H1 (cell line): ENCODE measurements at regions not wholly inside any gene's neighbourhood (a gene's known extent, or its start where the extent isn't known, plus 50 kb on each side); places are given as distances from the start of the nearest gene placed in this dataset.

Experiments used
- CTCF ChIA-PET: fragments of 300-600 bp; sonication (Branson Sonifier 250); formaldehyde crosslinking; loops from one replicate; lab custom pipeline; 2021; ENCODE audit not compliant: partially characterized antibody; lab: Charles Lee
- POLR2A ChIA-PET: fragments of 300-600 bp; sonication (Branson Sonifier 250); formaldehyde crosslinking; loops from one replicate; lab custom pipeline; 2021; ENCODE audit warnings: inconsistent platforms; ENCODE audit not compliant: partially characterized antibody; lab: Charles Lee
- DNase-seq, 2 experiments: peaks; one replicate each; pipeline versions ENCODE4 v3.0.0 to v3.0.0-alpha.2; 2010 to 2022; ENCODE audit warnings: low spot score in 2 of 2, low read depth in 1 of 2, mixed read lengths in 1 of 2
- FAIRE-seq: peaks from 2 replicates; lab custom pipeline; 2011; peaks lifted over from hg19 to GRCh38; lab: Jason Lieb, UNC
- H2AFZ ChIP-seq: 2 replicates; pipeline ENCODE4 v1.8.1; 2012; ENCODE audit warnings: low read length, inconsistent platforms
- H2AK5ac ChIP-seq: 2 replicates; pipeline ENCODE4 v1.6.1; 2013; ENCODE audit warnings: low read depth, low read length
- H2BK120ac ChIP-seq: replicated peaks from 2 replicates; pipeline ENCODE3; 2013; ENCODE audit warnings: low read depth, low read length, inconsistent platforms
- H2BK12ac ChIP-seq: 2 replicates; pipeline ENCODE4 v1.6.1; 2013; ENCODE audit warnings: low read depth, low read length
- H2BK15ac ChIP-seq: 2 replicates; pipeline ENCODE4 v1.6.1; 2013; ENCODE audit warnings: low read length
- H2BK20ac ChIP-seq: 2 replicates; pipeline ENCODE4 v1.6.1; 2013; ENCODE audit warnings: low read length
- H2BK5ac ChIP-seq: 2 replicates; pipeline ENCODE4 v1.6.1; 2013; ENCODE audit warnings: low read depth, low read length
- H3K14ac ChIP-seq: 2 replicates; pipeline ENCODE4 v1.6.1; 2013; ENCODE audit warnings: inconsistent platforms; ENCODE audit not compliant: insufficient read length
- H3K18ac ChIP-seq: 2 replicates; pipeline ENCODE4 v1.6.1; 2013; ENCODE audit warnings: low read length; ENCODE audit errors: extremely low read depth
- H3K23ac ChIP-seq: 2 replicates; pipeline ENCODE4 v1.6.1; 2013; ENCODE audit warnings: inconsistent platforms; ENCODE audit not compliant: insufficient read length
- H3K23me2 ChIP-seq: 2 replicates; pipeline ENCODE4 v1.6.1; 2013; ENCODE audit warnings: low read depth, low read length
- H3K27ac ChIP-seq: 2 replicates; pipeline ENCODE4 v1.6.1; 2011; ENCODE audit warnings: low read depth, low read length, inconsistent platforms
- H3K27me3 ChIP-seq, 4 experiments: replicated peaks in 1 of 4; 1 replicate in 1 of 4; 2 replicates in 3 of 4; pipeline versions ENCODE4 v1.6.1 to v1.8.1; 2011 to 2013; ENCODE audit warnings: low read length in 3 of 4, mild to moderate bottlenecking in 3 of 4, inconsistent platforms in 2 of 4, mixed read lengths in 2 of 4, moderate library complexity in 1 of 4; ENCODE audit not compliant: control insufficient read depth in 3 of 4, insufficient read depth in 3 of 4; ENCODE audit errors: extremely low read depth in 1 of 4
- H3K36me3 ChIP-seq, 4 experiments: 2 replicates each; pipeline versions ENCODE4 v1.6.1 to v1.8.1; 2011 to 2013; ENCODE audit warnings: mild to moderate bottlenecking in 4 of 4, low read length in 3 of 4, moderate library complexity in 2 of 4, control low read depth in 1 of 4, inconsistent platforms in 1 of 4; ENCODE audit not compliant: insufficient read depth in 4 of 4, control insufficient read depth in 2 of 4
- H3K4ac ChIP-seq: replicated peaks from 2 replicates; pipeline ENCODE3; 2013; ENCODE audit warnings: low read length, low read depth, mixed read lengths, inconsistent platforms; ENCODE audit not compliant: insufficient read length
- H3K4me1 ChIP-seq, 4 experiments: replicated peaks in 1 of 4; 1 replicate in 1 of 4; 2 replicates in 3 of 4; pipeline versions ENCODE4 v1.6.1 to v1.8.1; 2011 to 2013; ENCODE audit warnings: low read length in 3 of 4, inconsistent platforms in 2 of 4, mixed read lengths in 1 of 4; ENCODE audit not compliant: insufficient read depth in 4 of 4, control insufficient read depth in 3 of 4
- H3K4me2 ChIP-seq, 2 experiments: 2 replicates each; pipeline versions ENCODE4 v1.6.1 to v1.8.1; 2011 to 2013; ENCODE audit warnings: low read depth in 2 of 2, low read length in 2 of 2, control low read depth in 1 of 2, inconsistent platforms in 1 of 2, mild to moderate bottlenecking in 1 of 2; ENCODE audit not compliant: insufficient read depth in 1 of 2
- H3K4me3 ChIP-seq, 4 experiments: fragments of 200-600, 300-600 bp in 1 of 4; sonication (generic), shearing (Covaris generic), sonication (Bioruptor Twin) in 1 of 4; 2 replicates each; pipeline versions ENCODE4 v1.5.1 to v1.8.1; 2011 to 2016; ENCODE audit warnings: low read length in 4 of 4, low read depth in 3 of 4, control low read depth in 2 of 4, inconsistent platforms in 2 of 4, mild to moderate bottlenecking in 2 of 4, mixed read lengths in 1 of 4, moderate library complexity in 1 of 4; ENCODE audit not compliant: insufficient read depth in 2 of 4; ENCODE audit errors: extremely low read depth in 1 of 4
- H3K56ac ChIP-seq: replicated peaks from 2 replicates; pipeline ENCODE3; 2013; ENCODE audit warnings: low read depth, mild to moderate bottlenecking, mixed read lengths, low read length, inconsistent platforms; ENCODE audit not compliant: insufficient read length
- H3K79me1 ChIP-seq: 2 replicates; pipeline ENCODE4 v1.6.1; 2013; ENCODE audit warnings: low read depth, low read length, control low read depth
- H3K79me2 ChIP-seq, 2 experiments: 2 replicates each; pipeline versions ENCODE4 v1.6.1 to v1.8.1; 2012 to 2013; ENCODE audit warnings: low read length in 2 of 2, mild to moderate bottlenecking in 2 of 2, inconsistent platforms in 1 of 2; ENCODE audit not compliant: insufficient read depth in 2 of 2, control insufficient read depth in 1 of 2
- H3K9ac ChIP-seq, 4 experiments: replicated peaks in 1 of 4; 1 replicate in 1 of 4; 2 replicates in 3 of 4; pipeline versions ENCODE4 v1.6.1 to v1.8.1; 2011 to 2013; ENCODE audit warnings: low read depth in 3 of 4, low read length in 3 of 4, control low read depth in 2 of 4, mild to moderate bottlenecking in 2 of 4, moderate library complexity in 2 of 4, inconsistent platforms in 1 of 4; ENCODE audit errors: extremely low read depth in 1 of 4
- H3K9me3 ChIP-seq, 2 experiments: 2 replicates each; pipeline versions ENCODE4 v1.6.1 to v1.8.1; 2012 to 2013; ENCODE audit warnings: mild to moderate bottlenecking in 2 of 2, moderate library complexity in 2 of 2, control low read depth in 1 of 2, inconsistent platforms in 1 of 2, low read depth in 1 of 2, low read length in 1 of 2, mixed read lengths in 1 of 2; ENCODE audit not compliant: insufficient read depth in 2 of 2
- H4K20me1 ChIP-seq, 2 experiments: replicated peaks in 1 of 2; 2 replicates each; pipeline versions ENCODE3 to v1.8.1; 2011 to 2013; ENCODE audit warnings: inconsistent platforms in 2 of 2, low read length in 2 of 2, mild to moderate bottlenecking in 1 of 2; ENCODE audit not compliant: insufficient read depth in 2 of 2, control insufficient read depth in 1 of 2
- H4K5ac ChIP-seq: 2 replicates; pipeline ENCODE4 v1.6.1; 2013; ENCODE audit warnings: low read length, low read depth, mixed read lengths, inconsistent platforms; ENCODE audit not compliant: insufficient read length
- H4K8ac ChIP-seq: 2 replicates; pipeline ENCODE4 v1.8.0; 2013; ENCODE audit warnings: mild to moderate bottlenecking, moderate library complexity, low read length, inconsistent platforms; ENCODE audit not compliant: insufficient read depth; ENCODE audit errors: extremely low read depth
- H4K91ac ChIP-seq: replicated peaks from 2 replicates; pipeline ENCODE3; 2013; ENCODE audit warnings: low read length, mixed read lengths, inconsistent platforms; ENCODE audit not compliant: insufficient read length
- ATF2 ChIP-seq: IDR thresholded peaks from 2 replicates; pipeline ENCODE4 v1.6.1; 2012; ENCODE audit warnings: low read length, inconsistent platforms
- CEBPB ChIP-seq: IDR thresholded peaks from 2 replicates; pipeline ENCODE4 v1.6.1; 2012; ENCODE audit warnings: low read depth, low read length
- CHD1 ChIP-seq: IDR thresholded peaks from 2 replicates; pipeline ENCODE4 v1.6.1; 2012; ENCODE audit warnings: low read depth, low read length, improper control_type of control experiment
- CHD2 ChIP-seq: IDR thresholded peaks from 2 replicates; pipeline ENCODE4 v1.6.1; 2012; ENCODE audit warnings: low read length, improper control_type of control experiment
- EGR1 ChIP-seq: IDR thresholded peaks from 2 replicates; pipeline ENCODE4 v1.6.1; 2011; ENCODE audit warnings: low read depth, low read length, borderline replicate concordance
- JUND ChIP-seq: IDR thresholded peaks from 2 replicates; pipeline ENCODE4 v1.6.1; 2011; ENCODE audit warnings: mild to moderate bottlenecking, improper control_type of control experiment, low read length
- KDM5A ChIP-seq: fragments of 200-600 bp; IDR thresholded peaks from 2 replicates; pipeline ENCODE4 v1.7.1; 2012; ENCODE audit warnings: mild to moderate bottlenecking, low read length, inconsistent platforms, mixed read lengths
- SRF ChIP-seq: IDR thresholded peaks from 2 replicates; pipeline ENCODE4 v1.6.1; 2011; ENCODE audit warnings: mild to moderate bottlenecking, low read depth, low read length, moderate library complexity
- YY1 ChIP-seq: IDR thresholded peaks from 2 replicates; pipeline ENCODE4 v1.6.1; 2011; ENCODE audit warnings: low read depth, mild to moderate bottlenecking, low read length
- WGBS, 2 experiments: shearing (Covaris generic) in 1 of 2; methylation state at CpG; one replicate each; pipeline versions ENCODE4 v1.1.6 to v1.1.7; 2013 to 2015; ENCODE audit warnings: low lambda C conversion rate in 2 of 2, mixed read lengths in 2 of 2, inconsistent platforms in 1 of 2, low coverage in 1 of 2, missing lambda C conversion rate in 1 of 2; ENCODE audit not compliant: insufficient replicate concordance in 2 of 2, insufficient coverage in 1 of 2, insufficient read length in 1 of 2; ENCODE audit errors: extremely low coverage in 1 of 2, missing lambda C conversion rate in 1 of 2; 5-methylcytosine and 5-hydroxymethylcytosine counted together

DNA sequence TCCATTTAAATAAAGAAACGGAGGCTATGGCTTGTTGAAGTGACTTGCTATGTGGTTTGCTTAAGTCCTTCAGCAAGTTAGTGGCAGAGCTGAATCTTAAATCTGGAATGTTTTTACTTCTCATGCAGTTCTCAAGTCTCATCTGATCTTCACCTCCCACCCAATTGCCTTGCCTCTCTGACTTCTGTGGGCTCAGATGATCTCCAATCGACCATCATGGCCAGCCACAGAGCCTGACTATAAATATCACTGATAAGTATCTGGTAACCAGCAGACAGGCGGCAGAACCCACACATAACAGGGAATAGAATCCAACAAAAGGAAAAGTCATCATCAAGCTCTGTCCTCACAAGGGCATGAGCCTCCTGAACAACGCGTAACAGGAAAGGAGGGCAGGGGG lies 149.9 kb downstream of the FAM114A2 start:
- no peak overlapping the region for H3K4ac ChIP-seq
- POLR2A ChIA-PET: no interaction called here
- H2BK20ac ChIP-seq: no peak overlapping the region
- H2BK12ac ChIP-seq: no peak overlapping the region
- H3K36me3 ChIP-seq: no peaks in the 10 kb centered on the region
- CTCF ChIA-PET: interaction anchor here (0.9 kb wide), 1 partner anchor 9 kb away, joined by 4 read pairs; no protein-coding TSS in a partner anchor
- H2BK5ac ChIP-seq: no peak overlapping the region
- H3K9me3 ChIP-seq: no peaks in the 10 kb centered on the region
- H3K79me2 ChIP-seq: no peaks in the 10 kb centered on the region
- H4K91ac ChIP-seq: no peak overlapping the region
- no peaks in the 10 kb centered on the region for H3K79me1 ChIP-seq
- no peaks in the 10 kb centered on the region for H3K27me3 ChIP-seq
- H4K5ac ChIP-seq: no peak overlapping the region
- no peak overlapping the region for H3K18ac ChIP-seq
- H3K23me2 ChIP-seq: no peaks in the 10 kb centered on the region
- no peak overlapping the region for H4K8ac ChIP-seq
- H4K20me1 ChIP-seq: no peaks in the 10 kb centered on the region
- H2BK15ac ChIP-seq: no peak overlapping the region
- H3K4me3 ChIP-seq: no peak overlapping the region
- no peak overlapping the region for H3K23ac ChIP-seq
- H2AFZ ChIP-seq: no peak overlapping the region
- no peak overlapping the region for H3K9ac ChIP-seq
- TF ChIP-seq JUND: no peak
- no peak for TF ChIP-seq CEBPB
- TF ChIP-seq CHD1: no peak
- no peak for TF ChIP-seq KDM5A
- TF ChIP-seq CHD2: no peak
- TF ChIP-seq YY1: no peak
- no peak for TF ChIP-seq ATF2
- TF ChIP-seq SRF: no peak
- no peak for TF ChIP-seq EGR1
- TF ChIP-seq, all 59 proteins: peak for 0
- no peak overlapping the region for H3K14ac ChIP-seq
- FAIRE-seq: no peak
- no peak overlapping the region for H2BK120ac ChIP-seq
- H3K4me2 ChIP-seq: no peak overlapping the region
- 74% methylated on average over 5 of the region's 5 CpGs; no CpG with 5 or more reads in 1 of the 2 experiments for WGBS, 2 experiments
- H3K27ac ChIP-seq: no peak overlapping the region
- H3K4me1 ChIP-seq: peaks cover 0 to 2% (median 0%) of the 10 kb centered on the region in 4 experiments; a peak in 2 of 7 replicates
- H2AK5ac ChIP-seq: no peak overlapping the region
- H3K56ac ChIP-seq: no peak overlapping the region
- DNase-seq: no peak
